RWPE1 (cell line): ENCODE measurements at regions not wholly inside any gene's neighbourhood (a gene's known extent, or its start where the extent isn't known, plus 50 kb on each side); places are given as distances from the start of the nearest gene placed in this dataset.

Experiments used
- CTCF ChIA-PET: fragments of 350-600 bp; sonication (Branson Sonifier 250); formaldehyde crosslinking; extraction: SDS; loops from one replicate; lab custom pipeline; 2021; lab: Yijun Ruan, JAX
- POLR2A ChIA-PET: fragments of 400-600 bp; formaldehyde crosslinking; extraction: SDS; loops from one replicate; lab custom pipeline; 2020; ENCODE audit warnings: antibody characterized with exemption; ENCODE audit not compliant: low non-redundant PET; lab: Yijun Ruan, JAX
- DNase-seq: peaks from one replicate; pipeline ENCODE4 v3.0.0; 2012; ENCODE audit warnings: low spot score
- H3K27ac ChIP-seq: fragments of 450-650 bp; 2 replicates; pipeline ENCODE4 v1.5.1; 2017
- CTCF ChIP-seq: fragments of 450-650 bp; conservative IDR thresholded peaks from 2 replicates; pipeline ENCODE4 v1.5.1; 2017; ENCODE audit warnings: low read depth, mild to moderate bottlenecking

- H3K27ac ChIP-seq = no peak overlapping the region
- TF ChIP-seq CTCF = no peak
- CTCF ChIA-PET = no interaction called here
- POLR2A ChIA-PET = no interaction called here
- DNase-seq = no peak
These were observed 582.5 kb downstream of the PLOD2 start for GRCh38 chr3:145578471-145578870.

DNA sequence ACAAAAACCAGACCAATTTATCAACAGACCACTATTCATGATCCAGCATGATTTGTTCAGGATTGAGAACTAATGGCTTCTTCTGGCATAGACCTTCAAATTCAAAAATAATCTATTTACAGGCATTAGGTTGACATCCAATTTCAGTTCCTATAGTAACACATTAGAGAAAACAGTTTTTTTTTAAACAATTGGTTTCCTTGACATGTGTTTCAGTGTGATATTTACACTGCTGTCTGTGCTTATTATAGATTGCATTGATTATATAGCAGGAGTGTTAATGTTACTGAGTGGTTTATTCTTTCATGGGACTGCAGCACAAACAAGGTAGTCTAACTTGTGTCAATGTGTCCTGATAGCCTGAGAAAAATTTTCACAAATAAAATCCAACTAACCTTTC, 579.3 kb downstream of the PLOD2 start:
- H3K27ac ChIP-seq = no peak overlapping the region
- TF ChIP-seq CTCF = no peak
- DNase-seq = no peak
- CTCF ChIA-PET = no interaction called here
- POLR2A ChIA-PET = no interaction called here

DNA sequence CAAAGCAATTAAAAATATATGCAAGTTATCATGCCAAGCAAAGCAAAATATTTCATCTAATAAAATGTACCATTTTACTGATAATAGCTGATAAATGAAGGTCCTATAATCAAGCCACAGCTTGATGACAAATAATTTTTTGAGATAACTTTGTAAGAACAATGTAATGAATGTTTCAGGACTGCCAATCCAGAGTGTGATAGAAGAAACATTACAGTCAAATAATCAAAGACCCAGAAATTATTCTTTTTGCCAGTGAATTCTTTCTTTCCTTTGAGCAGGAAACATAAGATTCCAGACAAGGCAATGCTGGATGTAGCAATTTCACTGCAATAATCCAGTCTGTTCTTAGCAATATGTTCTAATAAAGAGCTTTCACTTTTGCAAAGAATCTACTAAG, 556.1 kb downstream of the PLOD2 start:
- no peak for TF ChIP-seq CTCF
- DNase-seq = no peak
- no peak overlapping the region for H3K27ac ChIP-seq
- ChIA-PET CTCF (interaction anchor here (0.6 to 0.7 kb wide), 2 partner anchors 1025 to 1448 kb away, joined by 3 to 6 read pairs; no protein-coding TSS in a partner anchor), POLR2A (no interaction called here)

DNA sequence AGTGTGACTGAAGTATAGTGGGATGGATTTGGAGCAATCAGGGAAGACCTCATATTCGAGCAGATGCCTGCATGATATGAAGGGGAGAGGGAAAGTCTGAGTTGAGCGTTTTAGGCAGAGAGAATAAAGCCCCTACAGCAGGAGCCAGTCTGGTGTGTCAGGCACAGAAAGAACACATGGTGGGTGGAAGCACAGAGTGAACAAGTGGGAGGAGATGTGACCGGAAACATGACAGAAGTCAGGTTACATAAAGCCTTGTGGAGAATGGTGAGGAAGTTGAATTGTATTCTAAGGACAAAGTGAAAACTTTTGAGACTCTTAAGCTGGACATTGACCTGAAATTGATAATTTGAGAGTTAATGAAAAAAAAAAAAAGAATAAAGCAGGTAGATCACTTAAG, 541.0 kb downstream of the PLOD2 start:
- no peak for DNase-seq
- CTCF ChIA-PET = interaction anchor here (0.6 kb wide), 1 partner anchor 1249 kb away, joined by 6 read pairs; no protein-coding TSS in a partner anchor
- no peak overlapping the region for H3K27ac ChIP-seq
- POLR2A ChIA-PET = no interaction called here
- no peak for TF ChIP-seq CTCF

GRCh38 chr3:145620486-145620885, 540.5 kb downstream of the PLOD2 start:
- CTCF ChIA-PET = interaction anchor here (0.6 kb wide), 1 partner anchor 1248 kb away, joined by 6 read pairs; no protein-coding TSS in a partner anchor
- no peak for TF ChIP-seq CTCF
- POLR2A ChIA-PET = no interaction called here

GRCh38 chr3:145623349-145623748, 537.6 kb downstream of the PLOD2 start:
- POLR2A ChIA-PET = no interaction called here
- TF ChIP-seq CTCF = no peak
- DNase-seq = no peak
- H3K27ac ChIP-seq = no peak overlapping the region
- CTCF ChIA-PET = interaction anchor here (0.6 kb wide), 1 partner anchor 595 kb away, joined by 3 read pairs; no protein-coding TSS in a partner anchor

More at GRCh38 chr3:145620486-145620885, 540.5 kb downstream of the PLOD2 start:
- no peak overlapping the region for H3K27ac ChIP-seq
- DNase-seq = no peak

DNA sequence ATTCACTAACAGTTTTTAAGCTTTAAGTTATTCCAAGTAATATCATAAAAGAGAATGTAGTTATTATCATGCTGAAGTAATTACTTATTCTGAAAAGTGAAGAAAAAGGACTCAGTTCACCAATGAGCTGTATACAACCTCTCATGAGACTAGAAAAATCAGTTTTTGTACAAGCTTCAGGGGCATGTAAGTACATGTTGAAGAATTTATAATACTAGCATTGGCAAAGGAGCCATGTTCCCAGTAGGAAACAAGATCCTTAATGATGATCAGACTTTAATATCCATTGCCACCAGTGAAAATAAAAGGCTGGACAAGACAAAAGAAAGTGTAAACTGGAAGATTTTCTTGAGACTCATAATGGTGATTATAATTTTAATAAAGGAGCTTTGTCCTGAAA, 532.8 kb downstream of the PLOD2 start:
- TF ChIP-seq CTCF = no peak
- POLR2A ChIA-PET = no interaction called here

More for the DNA sequence above, 532.8 kb downstream of the PLOD2 start:
- CTCF ChIA-PET = no interaction called here
- no peak overlapping the region for H3K27ac ChIP-seq
- peak; percentile 10 for DNase-seq
